ENCODE measurements at regions not wholly inside any gene's neighbourhood (a gene's known extent, or its start where the extent isn't known, plus 50 kb on each side); places are given as distances from the start of the nearest gene placed in this dataset.

DNA sequence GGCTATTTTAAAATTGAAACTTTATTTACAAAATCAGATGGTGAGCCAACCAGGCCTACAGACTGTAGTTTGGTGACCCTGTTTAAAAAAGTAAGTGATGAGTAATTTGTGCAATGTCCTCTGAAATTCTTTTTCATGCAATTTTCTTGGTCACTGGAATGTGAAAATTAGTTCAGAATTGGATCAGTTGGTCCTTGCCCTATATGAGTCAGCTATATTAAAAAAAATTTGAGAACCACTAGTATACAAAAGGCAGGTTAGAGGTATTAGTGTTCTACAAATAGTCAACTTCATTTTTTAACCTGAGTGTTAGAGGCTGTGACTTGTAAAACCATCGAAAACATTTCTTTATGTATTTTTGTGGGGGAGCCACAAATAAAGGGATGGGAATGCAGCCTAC, 91.1 kb upstream of the NXPH2 start:
- TF ChIP-seq, protein P1, sequence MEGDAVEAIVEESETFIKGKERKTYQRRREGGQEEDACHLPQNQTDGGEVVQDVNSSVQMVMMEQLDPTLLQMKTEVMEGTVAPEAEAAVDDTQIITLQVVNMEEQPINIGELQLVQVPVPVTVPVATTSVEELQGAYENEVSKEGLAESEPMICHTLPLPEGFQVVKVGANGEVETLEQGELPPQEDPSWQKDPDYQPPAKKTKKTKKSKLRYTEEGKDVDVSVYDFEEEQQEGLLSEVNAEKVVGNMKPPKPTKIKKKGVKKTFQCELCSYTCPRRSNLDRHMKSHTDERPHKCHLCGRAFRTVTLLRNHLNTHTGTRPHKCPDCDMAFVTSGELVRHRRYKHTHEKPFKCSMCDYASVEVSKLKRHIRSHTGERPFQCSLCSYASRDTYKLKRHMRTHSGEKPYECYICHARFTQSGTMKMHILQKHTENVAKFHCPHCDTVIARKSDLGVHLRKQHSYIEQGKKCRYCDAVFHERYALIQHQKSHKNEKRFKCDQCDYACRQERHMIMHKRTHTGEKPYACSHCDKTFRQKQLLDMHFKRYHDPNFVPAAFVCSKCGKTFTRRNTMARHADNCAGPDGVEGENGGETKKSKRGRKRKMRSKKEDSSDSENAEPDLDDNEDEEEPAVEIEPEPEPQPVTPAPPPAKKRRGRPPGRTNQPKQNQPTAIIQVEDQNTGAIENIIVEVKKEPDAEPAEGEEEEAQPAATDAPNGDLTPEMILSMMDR (IDR thresholded peaks at IDR 0.05; ENCODE audit: low read depth, low read length, missing input control): no peak
- TF ChIP-seq, protein P2, sequence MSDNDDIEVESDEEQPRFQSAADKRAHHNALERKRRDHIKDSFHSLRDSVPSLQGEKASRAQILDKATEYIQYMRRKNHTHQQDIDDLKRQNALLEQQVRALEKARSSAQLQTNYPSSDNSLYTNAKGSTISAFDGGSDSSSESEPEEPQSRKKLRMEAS (IDR thresholded peaks at IDR 0.05): no peak
- TF ChIP-seq EGR1 (IDR thresholded peaks at IDR 0.05; ENCODE audit: low read depth in 2 of 2) (no peak), JUND (IDR thresholded peaks at IDR 0.05) (no peak), RXRA (IDR thresholded peaks at IDR 0.05) (no peak), YY1 (IDR thresholded peaks at IDR 0.05) (no peak), GABPA (IDR thresholded peaks at IDR 0.05 in 1 of 2, conservative IDR thresholded peaks at IDR 0.05 in 1 of 2) (no peak), TAF1 (conservative IDR thresholded peaks at IDR 0.05) (no peak), NR2F2 (IDR thresholded peaks at IDR 0.05) (no peak)
- TF ChIP-seq, protein P3, sequence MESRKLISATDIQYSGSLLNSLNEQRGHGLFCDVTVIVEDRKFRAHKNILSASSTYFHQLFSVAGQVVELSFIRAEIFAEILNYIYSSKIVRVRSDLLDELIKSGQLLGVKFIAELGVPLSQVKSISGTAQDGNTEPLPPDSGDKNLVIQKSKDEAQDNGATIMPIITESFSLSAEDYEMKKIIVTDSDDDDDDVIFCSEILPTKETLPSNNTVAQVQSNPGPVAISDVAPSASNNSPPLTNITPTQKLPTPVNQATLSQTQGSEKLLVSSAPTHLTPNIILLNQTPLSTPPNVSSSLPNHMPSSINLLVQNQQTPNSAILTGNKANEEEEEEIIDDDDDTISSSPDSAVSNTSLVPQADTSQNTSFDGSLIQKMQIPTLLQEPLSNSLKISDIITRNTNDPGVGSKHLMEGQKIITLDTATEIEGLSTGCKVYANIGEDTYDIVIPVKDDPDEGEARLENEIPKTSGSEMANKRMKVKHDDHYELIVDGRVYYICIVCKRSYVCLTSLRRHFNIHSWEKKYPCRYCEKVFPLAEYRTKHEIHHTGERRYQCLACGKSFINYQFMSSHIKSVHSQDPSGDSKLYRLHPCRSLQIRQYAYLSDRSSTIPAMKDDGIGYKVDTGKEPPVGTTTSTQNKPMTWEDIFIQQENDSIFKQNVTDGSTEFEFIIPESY (IDR thresholded peaks at IDR 0.05): no peak
- TF ChIP-seq, protein P4, sequence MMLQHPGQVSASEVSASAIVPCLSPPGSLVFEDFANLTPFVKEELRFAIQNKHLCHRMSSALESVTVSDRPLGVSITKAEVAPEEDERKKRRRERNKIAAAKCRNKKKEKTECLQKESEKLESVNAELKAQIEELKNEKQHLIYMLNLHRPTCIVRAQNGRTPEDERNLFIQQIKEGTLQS (IDR thresholded peaks at IDR 0.05): no peak
- TF ChIP-seq, protein P5, sequence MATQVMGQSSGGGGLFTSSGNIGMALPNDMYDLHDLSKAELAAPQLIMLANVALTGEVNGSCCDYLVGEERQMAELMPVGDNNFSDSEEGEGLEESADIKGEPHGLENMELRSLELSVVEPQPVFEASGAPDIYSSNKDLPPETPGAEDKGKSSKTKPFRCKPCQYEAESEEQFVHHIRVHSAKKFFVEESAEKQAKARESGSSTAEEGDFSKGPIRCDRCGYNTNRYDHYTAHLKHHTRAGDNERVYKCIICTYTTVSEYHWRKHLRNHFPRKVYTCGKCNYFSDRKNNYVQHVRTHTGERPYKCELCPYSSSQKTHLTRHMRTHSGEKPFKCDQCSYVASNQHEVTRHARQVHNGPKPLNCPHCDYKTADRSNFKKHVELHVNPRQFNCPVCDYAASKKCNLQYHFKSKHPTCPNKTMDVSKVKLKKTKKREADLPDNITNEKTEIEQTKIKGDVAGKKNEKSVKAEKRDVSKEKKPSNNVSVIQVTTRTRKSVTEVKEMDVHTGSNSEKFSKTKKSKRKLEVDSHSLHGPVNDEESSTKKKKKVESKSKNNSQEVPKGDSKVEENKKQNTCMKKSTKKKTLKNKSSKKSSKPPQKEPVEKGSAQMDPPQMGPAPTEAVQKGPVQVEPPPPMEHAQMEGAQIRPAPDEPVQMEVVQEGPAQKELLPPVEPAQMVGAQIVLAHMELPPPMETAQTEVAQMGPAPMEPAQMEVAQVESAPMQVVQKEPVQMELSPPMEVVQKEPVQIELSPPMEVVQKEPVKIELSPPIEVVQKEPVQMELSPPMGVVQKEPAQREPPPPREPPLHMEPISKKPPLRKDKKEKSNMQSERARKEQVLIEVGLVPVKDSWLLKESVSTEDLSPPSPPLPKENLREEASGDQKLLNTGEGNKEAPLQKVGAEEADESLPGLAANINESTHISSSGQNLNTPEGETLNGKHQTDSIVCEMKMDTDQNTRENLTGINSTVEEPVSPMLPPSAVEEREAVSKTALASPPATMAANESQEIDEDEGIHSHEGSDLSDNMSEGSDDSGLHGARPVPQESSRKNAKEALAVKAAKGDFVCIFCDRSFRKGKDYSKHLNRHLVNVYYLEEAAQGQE (IDR thresholded peaks at IDR 0.05): no peak

All from liver (tissue), 3 donors.